Pons (tissue), 1 donor: ENCODE measurements at regions not wholly inside any gene's neighbourhood (a gene's known extent, or its start where the extent isn't known, plus 50 kb on each side); places are given as distances from the start of the nearest gene placed in this dataset.
A peak's percentile ranks its signal among the peaks of the same experiment; 100 is the strongest.

Experiments used
- DNase-seq: peaks from one replicate; pipeline ENCODE4 v3.0.0-alpha.2; 2016; ENCODE audit warnings: low spot score

- DNase-seq, result no peak
These were observed 1740.9 kb upstream of the CDH9 start for GRCh38 chr5:28779161-28779754.

DNA sequence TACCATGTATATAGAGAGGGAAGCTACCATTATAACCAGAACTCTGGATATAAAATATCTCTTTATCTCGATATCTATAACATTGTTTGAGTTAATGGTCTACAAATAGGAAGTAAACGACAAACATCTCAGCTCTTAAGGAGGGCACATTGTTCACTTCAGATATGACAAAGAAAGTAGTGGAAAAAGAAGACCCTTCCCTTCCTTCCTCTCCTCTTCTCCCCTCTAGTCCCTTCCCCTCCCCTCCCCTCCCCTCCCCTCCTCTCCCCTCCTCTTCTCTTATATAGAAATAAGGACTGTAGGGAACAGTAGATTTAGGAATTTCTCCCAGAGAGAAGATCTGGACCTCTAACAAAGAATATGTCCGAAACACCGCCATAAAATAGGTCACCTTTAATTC is 1731.9 kb upstream of the CDH9 start:
- no peak for DNase-seq

DNA sequence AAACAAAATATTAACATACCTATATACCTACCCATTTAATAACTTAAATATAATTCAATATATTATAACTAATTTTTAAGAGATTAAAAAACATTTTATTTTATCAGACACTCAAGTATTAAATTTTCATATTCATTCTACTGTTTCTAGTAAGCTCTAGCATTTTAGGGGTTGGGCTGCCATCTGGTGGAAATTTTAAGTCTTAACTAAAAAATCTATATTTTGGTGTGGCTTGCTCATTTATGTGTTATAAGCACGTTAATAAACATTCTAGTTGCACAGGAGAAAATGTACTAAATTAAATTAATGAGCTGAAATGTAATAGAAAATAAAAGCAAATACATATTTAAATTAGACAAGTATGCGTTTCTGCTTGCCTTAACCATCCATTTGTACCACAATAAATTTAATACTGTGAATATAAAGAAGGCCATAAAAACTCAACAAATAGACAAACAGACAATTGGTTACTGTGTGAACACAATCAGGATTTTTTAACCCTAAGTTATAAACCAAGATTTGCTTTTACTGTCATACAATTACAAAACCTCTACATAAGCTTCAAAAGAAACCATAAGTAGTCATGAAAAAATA is 1728.3 kb upstream of the CDH9 start:
- peak; percentile 58 for DNase-seq

DNA sequence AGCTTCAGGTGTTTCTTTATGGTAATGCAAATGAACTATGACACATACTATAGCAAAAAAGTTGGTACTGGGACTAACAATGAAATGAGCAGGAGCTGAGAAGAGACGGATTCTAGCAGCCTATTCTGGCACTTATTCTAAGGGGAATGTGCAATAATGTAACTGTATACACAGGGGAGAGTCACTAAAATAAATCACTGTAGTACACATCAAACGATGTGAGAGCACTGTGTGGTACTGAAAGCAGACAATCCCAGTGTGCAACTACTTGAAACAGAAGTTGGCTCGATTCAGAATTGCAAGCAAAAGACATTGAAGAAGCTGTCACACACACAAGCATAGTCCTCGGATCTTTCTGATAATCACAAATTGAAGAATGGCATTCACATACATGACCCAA is 1713.0 kb upstream of the CDH9 start:
- DNase-seq, result no peak

DNA sequence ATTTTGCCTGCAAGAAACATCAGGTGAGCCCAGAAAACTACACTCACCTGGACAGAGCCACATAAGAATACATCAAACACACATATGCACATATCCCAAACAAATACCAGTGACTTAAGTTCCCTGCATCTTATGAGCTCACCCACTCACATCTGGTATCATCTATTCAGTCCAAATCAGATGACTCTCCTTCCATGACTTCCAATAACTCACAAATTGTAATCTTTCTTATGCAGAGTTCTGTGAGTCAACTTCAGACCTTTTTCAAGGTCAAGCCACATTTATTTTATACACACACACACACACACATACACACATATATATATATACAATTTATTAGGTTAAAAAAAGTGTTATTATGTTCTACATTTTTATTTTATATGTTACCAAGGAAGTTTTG is 1711.9 kb upstream of the CDH9 start:
- no peak for DNase-seq

DNA sequence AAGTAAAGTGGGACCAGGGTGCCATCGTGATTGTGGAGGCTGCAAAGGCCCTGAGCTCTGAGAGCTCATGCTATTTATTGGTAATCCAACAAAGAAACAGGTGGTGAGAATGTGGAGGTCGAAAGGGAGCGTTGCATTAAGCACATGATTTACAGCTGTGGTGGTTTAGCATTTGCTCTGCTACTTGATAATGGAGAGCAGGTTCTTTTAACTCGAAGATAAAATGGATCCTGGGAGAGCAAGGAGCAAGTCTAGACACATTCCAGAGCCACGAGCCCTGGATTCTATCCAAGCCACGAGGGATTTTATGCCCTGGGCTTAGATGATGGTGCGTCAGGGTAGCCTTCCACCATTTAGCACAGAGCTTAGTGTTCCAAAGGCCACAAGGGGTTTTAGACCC is 1710.1 kb upstream of the CDH9 start:
- DNase-seq, result no peak

- no peak for DNase-seq
These were observed 1705.3 kb upstream of the CDH9 start for GRCh38 chr5:28743716-28744110.

GRCh38 chr5:28743025-28743715 is 1704.8 kb upstream of the CDH9 start:
- peak; percentile 2 for DNase-seq

DNA sequence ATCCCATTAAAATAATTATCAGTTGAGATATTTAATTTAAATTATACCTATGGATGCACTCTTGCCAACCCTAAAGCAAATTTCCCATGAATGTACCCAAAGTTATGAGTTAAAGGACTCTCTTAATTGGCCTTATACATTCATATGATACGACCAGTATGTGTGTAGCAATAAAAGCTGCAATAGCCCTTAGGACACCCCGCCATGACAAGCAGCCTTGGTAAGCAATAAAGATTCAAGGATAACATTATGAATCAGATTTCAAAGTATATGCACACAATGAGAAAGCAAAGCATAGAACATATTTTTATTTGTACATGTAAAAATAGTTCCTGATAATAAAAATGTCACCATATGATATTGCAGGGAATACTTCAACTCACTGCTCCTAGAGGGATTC is 1699.3 kb upstream of the CDH9 start:
- no peak for DNase-seq

DNA sequence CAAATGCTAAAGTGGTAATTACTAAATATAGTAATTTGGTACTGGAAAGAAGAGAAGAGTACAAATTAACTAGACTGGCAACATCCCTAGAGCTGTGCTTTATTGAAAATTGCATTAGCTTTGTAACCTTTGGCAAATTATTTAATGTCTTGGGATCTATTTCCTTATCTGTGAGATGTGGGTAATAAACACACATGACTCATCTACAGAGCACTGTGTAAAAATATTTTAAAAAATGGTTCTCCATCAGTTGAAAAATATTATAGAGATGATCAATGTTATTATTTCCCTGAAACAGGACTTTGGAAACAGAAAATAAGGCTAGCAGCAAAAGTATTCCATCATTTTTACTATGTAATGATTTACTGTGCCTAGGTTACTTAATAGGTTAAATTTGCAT is 1698.8 kb upstream of the CDH9 start:
- DNase-seq, result no peak

- no peak for DNase-seq
These were observed 1696.0 kb upstream of the CDH9 start for GRCh38 chr5:28734396-28734795.

DNA sequence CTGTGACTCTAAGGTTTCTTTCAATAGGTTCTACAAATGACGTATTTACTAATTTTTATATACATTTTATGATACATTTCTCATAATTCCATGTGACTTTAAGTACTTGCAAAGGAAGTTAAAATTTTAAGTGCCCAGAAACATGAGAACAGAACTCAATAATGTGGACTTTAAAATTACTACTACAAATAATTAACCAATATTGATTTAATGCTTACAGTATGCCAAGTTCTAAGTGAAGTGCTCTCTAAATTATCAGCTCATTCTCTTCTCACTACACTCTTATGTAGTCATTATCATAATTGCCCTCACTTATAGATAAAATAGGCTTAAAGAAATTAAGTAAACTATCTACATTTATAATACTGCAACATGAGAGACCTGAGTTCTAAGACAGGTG is 1690.7 kb upstream of the CDH9 start:
- DNase-seq, result no peak

- no peak for DNase-seq
These were observed 1688.4 kb upstream of the CDH9 start for GRCh38 chr5:28726815-28727214.

- DNase-seq, result no peak
These were observed 1686.6 kb upstream of the CDH9 start for GRCh38 chr5:28725001-28725400.

GRCh38 chr5:28714907-28715698 is 1676.7 kb upstream of the CDH9 start:
- DNase-seq, result no peak

GRCh38 chr5:28710360-28710759 is 1672.0 kb upstream of the CDH9 start:
- DNase-seq, result no peak

- no peak for DNase-seq
These were observed 1670.1 kb upstream of the CDH9 start for GRCh38 chr5:28708472-28708871.

GRCh38 chr5:28707706-28708105 is 1669.3 kb upstream of the CDH9 start:
- no peak for DNase-seq

DNA sequence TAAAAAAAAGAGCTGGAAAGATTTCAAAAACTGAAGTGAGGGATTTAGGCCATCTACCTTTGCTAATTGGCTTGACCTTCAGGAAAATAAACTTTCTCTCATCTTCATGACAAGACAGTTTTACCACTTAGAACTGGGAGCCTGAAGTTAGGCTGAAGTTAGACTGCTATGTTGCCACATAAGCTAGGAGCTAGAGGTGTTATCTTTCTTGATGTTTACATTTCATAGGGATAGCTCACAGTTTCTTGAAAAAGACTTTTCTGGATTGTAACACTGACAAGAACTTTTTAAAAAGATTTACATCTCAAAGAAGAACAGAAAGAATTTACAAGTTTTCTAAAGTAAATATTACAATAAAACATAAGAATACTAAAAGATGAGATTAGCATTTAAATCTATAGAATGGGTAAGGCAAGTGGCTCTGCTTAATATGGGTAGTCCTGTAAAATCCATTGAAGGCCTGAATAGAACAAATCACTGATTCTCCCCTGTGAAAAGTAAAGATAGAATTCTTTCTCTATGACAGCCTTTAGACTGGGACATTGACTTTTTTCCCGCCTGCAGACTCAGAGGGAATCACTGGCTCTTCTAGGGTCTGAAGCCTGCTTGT is 1665.4 kb upstream of the CDH9 start:
- DNase-seq, result no peak

- no peak for DNase-seq
These were observed 1653.1 kb upstream of the CDH9 start for GRCh38 chr5:28691526-28691925.

- no peak for DNase-seq
These were observed 1647.4 kb upstream of the CDH9 start for GRCh38 chr5:28685794-28686193.

GRCh38 chr5:28678899-28679298 is 1640.5 kb upstream of the CDH9 start:
- no peak for DNase-seq

GRCh38 chr5:28666110-28666509 is 1627.7 kb upstream of the CDH9 start:
- no peak for DNase-seq
